ENCODE measurements at regions not wholly inside any gene's neighbourhood (a gene's known extent, or its start where the extent isn't known, plus 50 kb on each side); places are given as distances from the start of the nearest gene placed in this dataset.

GRCh38 chr17:37838276-37838675 lies 85.9 kb upstream of the TBC1D3K start:
- H3K4me3 ChIP-seq, result no peak overlapping the region
- TF ChIP-seq POLR2A (IDR thresholded peaks at IDR 0.05), result no peak
- no peak for TF ChIP-seq CTCF (IDR thresholded peaks at IDR 0.05 in 4 of 5, conservative IDR thresholded peaks at IDR 0.05 in 1 of 5)
- H3K27ac ChIP-seq, result no peak overlapping the region
- DNase-seq (no peak), ATAC-seq (no peak)
- no peaks in the 10 kb centered on the region for H3K9me3 ChIP-seq
- H3K4me1 ChIP-seq, result no peaks in the 10 kb centered on the region
- in situ Hi-C loops (cut with MboI; ENCODE audit: low sequenced_read_pairs in 4 of 4) (loop anchor here in 1 of 4 donors (25.0 kb wide), 1 partner anchor 101 kb away; the partner anchor contains the start of gene HNF1B), intact Hi-C loops (cut with DNase I; ENCODE audit: low total_unique reads) (no loop called here)
- no peaks in the 10 kb centered on the region for H3K36me3 ChIP-seq
- H3K27me3 ChIP-seq, result no peaks in the 10 kb centered on the region

GRCh38 chr17:37836593-37836992 lies 87.6 kb upstream of the TBC1D3K start:
- Histone ChIP-seq H3K4me3 (no peak overlapping the region), H3K27me3 (no peaks in the 10 kb centered on the region), H3K36me3 (no peaks in the 10 kb centered on the region), H3K27ac (no peak overlapping the region), H3K9me3 (no peaks in the 10 kb centered on the region), H3K4me1 (no peaks in the 10 kb centered on the region)
- ATAC-seq (no peak), DNase-seq (no peak)
- intact Hi-C loops (cut with DNase I; ENCODE audit: low total_unique reads), result no loop called here
- TF ChIP-seq POLR2A (IDR thresholded peaks at IDR 0.05) (no peak), CTCF (IDR thresholded peaks at IDR 0.05 in 4 of 5, conservative IDR thresholded peaks at IDR 0.05 in 1 of 5) (no peak)
- in situ Hi-C loops (cut with MboI; ENCODE audit: low sequenced_read_pairs in 4 of 4), result loop anchor here in 1 of 4 donors (25.0 kb wide), 1 partner anchor 99 kb away; the partner anchor contains the start of gene HNF1B

GRCh38 chr17:37834168-37834567 lies 89.3 kb upstream of the HNF1B start:
- in situ Hi-C loops (cut with MboI; ENCODE audit: low sequenced_read_pairs in 4 of 4) (loop anchor here in 1 of 4 donors (25.0 kb wide), 1 partner anchor 97 kb away; the partner anchor contains the start of gene HNF1B), intact Hi-C loops (cut with DNase I; ENCODE audit: low total_unique reads) (no loop called here)
- Histone ChIP-seq H3K36me3 (no peaks in the 10 kb centered on the region), H3K4me1 (no peaks in the 10 kb centered on the region), H3K27me3 (no peaks in the 10 kb centered on the region), H3K9me3 (no peaks in the 10 kb centered on the region), H3K4me3 (no peak overlapping the region), H3K27ac (no peak overlapping the region)
- no peak for ATAC-seq
- DNase-seq, result no peak
- TF ChIP-seq CTCF (IDR thresholded peaks at IDR 0.05 in 4 of 5, conservative IDR thresholded peaks at IDR 0.05 in 1 of 5) (no peak), POLR2A (IDR thresholded peaks at IDR 0.05) (no peak)

- DNase-seq, result no peak
- in situ Hi-C loops (cut with MboI; ENCODE audit: low sequenced_read_pairs in 4 of 4) (loop anchor here in 1 of 4 donors (25.0 kb wide), 1 partner anchor 96 kb away; the partner anchor contains the start of gene HNF1B), intact Hi-C loops (cut with DNase I; ENCODE audit: low total_unique reads) (no loop called here)
- Histone ChIP-seq H3K27ac (no peak overlapping the region), H3K36me3 (no peaks in the 10 kb centered on the region), H3K4me3 (no peak overlapping the region), H3K4me1 (no peaks in the 10 kb centered on the region), H3K27me3 (no peaks in the 10 kb centered on the region), H3K9me3 (no peaks in the 10 kb centered on the region)
- TF ChIP-seq POLR2A (IDR thresholded peaks at IDR 0.05) (no peak), CTCF (IDR thresholded peaks at IDR 0.05 in 4 of 5, conservative IDR thresholded peaks at IDR 0.05 in 1 of 5) (no peak)
- no peak for ATAC-seq
These were observed 88.5 kb upstream of the HNF1B start for GRCh38 chr17:37833237-37833859.

Measured in gastrocnemius medialis (tissue), 4 donors.